Nephron (organoid): ENCODE measurements at regions not wholly inside any gene's neighbourhood (a gene's known extent, or its start where the extent isn't known, plus 50 kb on each side); places are given as distances from the start of the nearest gene placed in this dataset.
A peak's percentile ranks its signal among the peaks of the same experiment; 100 is the strongest.

ENCODE experiments used
- H3K27ac Mint-ChIP-seq, 3 experiments: 2 replicates each; pipeline ENCODE4 v1.8.0; 2020; ENCODE audit warnings: mixed read lengths in 3 of 3, mild to moderate bottlenecking in 2 of 3, moderate library complexity in 1 of 3
- H3K27me3 Mint-ChIP-seq: 2 replicates; pipeline ENCODE4 v1.8.0; 2021; ENCODE audit warnings: low read depth, mild to moderate bottlenecking, moderate library complexity, mixed read lengths
- H3K36me3 Mint-ChIP-seq: 2 replicates; pipeline ENCODE4 v1.8.0; 2020; ENCODE audit warnings: low read depth, mixed read lengths
- H3K4me1 Mint-ChIP-seq: 2 replicates; pipeline ENCODE4 v1.8.0; 2020; ENCODE audit warnings: mixed read lengths
- H3K4me3 Mint-ChIP-seq, 3 experiments: 2 replicates each; pipeline ENCODE4 v1.8.0; 2020; ENCODE audit warnings: mild to moderate bottlenecking in 3 of 3, mixed read lengths in 3 of 3, moderate library complexity in 2 of 3
- H3K9me3 Mint-ChIP-seq: 2 replicates; pipeline ENCODE4 v1.8.0; 2020; ENCODE audit warnings: mixed read lengths
- CTCF ChIP-seq, 3 experiments: fragments of 200-600 bp; sonication (generic); IDR thresholded peaks; one replicate each; pipeline ENCODE4 v1.5.0; 2021; ENCODE audit warnings: antibody characterized with exemption in 3 of 3; ENCODE audit not compliant: unreplicated experiment in 3 of 3

GRCh38 chr20:39640147-39640546, 678.0 kb downstream of the DHX35 start:
- TF ChIP-seq CTCF (IDR thresholded peaks at IDR 0.05; ENCODE audit: unreplicated experiment in 3 of 3), result no peak
- H3K9me3 Mint-ChIP-seq, result no peaks in the 10 kb centered on the region

GRCh38 chr20:39638731-39639130, 676.6 kb downstream of the DHX35 start:
- peaks cover 9% of the 10 kb centered on the region for H3K4me1 Mint-ChIP-seq
- H3K4me3 Mint-ChIP-seq, result no peak overlapping the region
- H3K36me3 Mint-ChIP-seq, result no peaks in the 10 kb centered on the region
- H3K27me3 Mint-ChIP-seq, result peaks cover 7% of the 10 kb centered on the region
- no peaks in the 10 kb centered on the region for H3K9me3 Mint-ChIP-seq
- H3K27ac Mint-ChIP-seq, result peak overlapping the region; percentile 18 to 83 (median 68)
- TF ChIP-seq CTCF (IDR thresholded peaks at IDR 0.05; ENCODE audit: unreplicated experiment in 3 of 3), result no peak

More at GRCh38 chr20:39640147-39640546, 678.0 kb downstream of the DHX35 start:
- H3K4me3 Mint-ChIP-seq, result no peak overlapping the region
- no peaks in the 10 kb centered on the region for H3K36me3 Mint-ChIP-seq
- H3K27me3 Mint-ChIP-seq, result peaks cover 4% of the 10 kb centered on the region
- H3K4me1 Mint-ChIP-seq, result peaks cover 11% of the 10 kb centered on the region
- H3K27ac Mint-ChIP-seq, result peak overlapping the region in 1 of 3 experiments; percentile 47

GRCh38 chr20:39633689-39634088, 671.5 kb downstream of the DHX35 start:
- Mint-ChIP-seq H3K4me3 (no peak overlapping the region), H3K36me3 (no peaks in the 10 kb centered on the region), H3K27ac (no peak overlapping the region), H3K27me3 (peaks cover 7% of the 10 kb centered on the region), H3K4me1 (peaks cover 13% of the 10 kb centered on the region), H3K9me3 (no peaks in the 10 kb centered on the region)
- no peak for TF ChIP-seq CTCF (IDR thresholded peaks at IDR 0.05; ENCODE audit: unreplicated experiment in 3 of 3)

- H3K36me3 Mint-ChIP-seq, result no peaks in the 10 kb centered on the region
These were observed 670.6 kb downstream of the DHX35 start for GRCh38 chr20:39632757-39633156.

GRCh38 chr20:39632176-39632575, 670.0 kb downstream of the DHX35 start:
- H3K4me3 Mint-ChIP-seq, result no peak overlapping the region
- H3K27ac Mint-ChIP-seq, result no peak overlapping the region
- no peaks in the 10 kb centered on the region for H3K9me3 Mint-ChIP-seq
- peaks cover 7% of the 10 kb centered on the region for H3K27me3 Mint-ChIP-seq
- H3K4me1 Mint-ChIP-seq, result peaks cover 10% of the 10 kb centered on the region
- no peak for TF ChIP-seq CTCF (IDR thresholded peaks at IDR 0.05; ENCODE audit: unreplicated experiment in 3 of 3)
- H3K36me3 Mint-ChIP-seq, result no peaks in the 10 kb centered on the region

More at GRCh38 chr20:39632757-39633156, 670.6 kb downstream of the DHX35 start:
- no peak overlapping the region for H3K27ac Mint-ChIP-seq
- H3K27me3 Mint-ChIP-seq, result peaks cover 7% of the 10 kb centered on the region
- no peak for TF ChIP-seq CTCF (IDR thresholded peaks at IDR 0.05; ENCODE audit: unreplicated experiment in 3 of 3)
- H3K4me1 Mint-ChIP-seq, result peaks cover 10% of the 10 kb centered on the region
- no peaks in the 10 kb centered on the region for H3K9me3 Mint-ChIP-seq
- no peak overlapping the region for H3K4me3 Mint-ChIP-seq

GRCh38 chr20:39631557-39631956, 669.4 kb downstream of the DHX35 start:
- Mint-ChIP-seq H3K27me3 (peaks cover 7% of the 10 kb centered on the region), H3K4me1 (peaks cover 10% of the 10 kb centered on the region), H3K27ac (no peak overlapping the region), H3K4me3 (no peak overlapping the region), H3K9me3 (no peaks in the 10 kb centered on the region), H3K36me3 (no peaks in the 10 kb centered on the region)
- no peak for TF ChIP-seq CTCF (IDR thresholded peaks at IDR 0.05; ENCODE audit: unreplicated experiment in 3 of 3)
